Muscle of back (tissue), 3 donors: ENCODE measurements at regions not wholly inside any gene's neighbourhood (a gene's known extent, or its start where the extent isn't known, plus 50 kb on each side); places are given as distances from the start of the nearest gene placed in this dataset.

Experiments
- DNase-seq, 3 donors: peaks; one replicate each; pipeline versions ENCODE4 v3.0.0 to v3.0.0-alpha.2; 2013

- DNase-seq: peak; percentile 41 to 74 (median 45)
These were observed 624.2 kb downstream of the ACTR3B start for GRCh38 chr7:153383781-153384180.

GRCh38 chr7:153385502-153385901 lies 626.0 kb downstream of the ACTR3B start:
- no peak for DNase-seq

GRCh38 chr7:153386556-153386955 lies 627.0 kb downstream of the ACTR3B start:
- no peak for DNase-seq

GRCh38 chr7:153388611-153389010 lies 629.1 kb downstream of the ACTR3B start:
- no peak for DNase-seq

GRCh38 chr7:153389261-153389660 lies 629.7 kb downstream of the ACTR3B start:
- no peak for DNase-seq

- DNase-seq: no peak
These were observed 631.4 kb downstream of the ACTR3B start for GRCh38 chr7:153390955-153391354.

GRCh38 chr7:153392726-153393125 lies 633.2 kb downstream of the ACTR3B start:
- DNase-seq: no peak

- no peak for DNase-seq
These were observed 634.1 kb downstream of the ACTR3B start for GRCh38 chr7:153393666-153394065.

GRCh38 chr7:153396475-153396874 lies 636.9 kb downstream of the ACTR3B start:
- no peak for DNase-seq

GRCh38 chr7:153397459-153397858 lies 637.9 kb downstream of the ACTR3B start:
- DNase-seq: no peak

- no peak for DNase-seq
These were observed 638.4 kb downstream of the ACTR3B start for GRCh38 chr7:153397906-153398305.

- no peak for DNase-seq
These were observed 638.8 kb downstream of the ACTR3B start for GRCh38 chr7:153398370-153398769.

GRCh38 chr7:153398789-153399553 lies 639.4 kb downstream of the ACTR3B start:
- DNase-seq: no peak

- DNase-seq: no peak
These were observed 640.0 kb downstream of the ACTR3B start for GRCh38 chr7:153399554-153399940.

- no peak for DNase-seq
These were observed 641.4 kb downstream of the ACTR3B start for GRCh38 chr7:153400735-153401593.

GRCh38 chr7:153401795-153402720 lies 642.5 kb downstream of the ACTR3B start:
- no peak for DNase-seq

GRCh38 chr7:153402721-153403541 lies 643.4 kb downstream of the ACTR3B start:
- no peak for DNase-seq

- DNase-seq: no peak
These were observed 644.6 kb downstream of the ACTR3B start for GRCh38 chr7:153404124-153404523.

- DNase-seq: no peak
These were observed 645.3 kb downstream of the ACTR3B start for GRCh38 chr7:153404781-153405279.

- DNase-seq: no peak
These were observed 646.3 kb upstream of the DPP6 start for GRCh38 chr7:153405704-153406485.
